IPS-20b (cell line): ENCODE measurements at regions not wholly inside any gene's neighbourhood (a gene's known extent, or its start where the extent isn't known, plus 50 kb on each side); places are given as distances from the start of the nearest gene placed in this dataset.

Source experiments
- H3K27ac ChIP-seq: one replicate; pipeline ENCODE4 v1.5.1; 2013; ENCODE audit warnings: low read length
- H3K27me3 ChIP-seq: 2 replicates; pipeline ENCODE4 v1.6.1; 2013; ENCODE audit warnings: mild to moderate bottlenecking, low read length, inconsistent platforms; ENCODE audit not compliant: insufficient read depth
- H3K36me3 ChIP-seq: 2 replicates; pipeline ENCODE4 v1.6.1; 2013; ENCODE audit warnings: low read depth, mild to moderate bottlenecking, inconsistent platforms, low read length, moderate library complexity; ENCODE audit not compliant: insufficient read depth
- H3K4me1 ChIP-seq: 2 replicates; pipeline ENCODE4 v1.6.1; 2013; ENCODE audit warnings: mild to moderate bottlenecking, control low read depth, inconsistent platforms, low read length, moderate library complexity; ENCODE audit not compliant: insufficient read depth
- H3K4me3 ChIP-seq: 2 replicates; pipeline ENCODE4 v1.5.1; 2013; ENCODE audit warnings: mild to moderate bottlenecking, low read length, inconsistent platforms
- H3K9ac ChIP-seq: 2 replicates; pipeline ENCODE4 v1.6.1; 2013; ENCODE audit warnings: low read depth, mild to moderate bottlenecking, inconsistent platforms, low read length, moderate library complexity
- H3K9me3 ChIP-seq: 2 replicates; pipeline ENCODE4 v1.6.1; 2013; ENCODE audit warnings: mild to moderate bottlenecking, low read depth, low read length, inconsistent platforms; ENCODE audit not compliant: insufficient read depth

DNA sequence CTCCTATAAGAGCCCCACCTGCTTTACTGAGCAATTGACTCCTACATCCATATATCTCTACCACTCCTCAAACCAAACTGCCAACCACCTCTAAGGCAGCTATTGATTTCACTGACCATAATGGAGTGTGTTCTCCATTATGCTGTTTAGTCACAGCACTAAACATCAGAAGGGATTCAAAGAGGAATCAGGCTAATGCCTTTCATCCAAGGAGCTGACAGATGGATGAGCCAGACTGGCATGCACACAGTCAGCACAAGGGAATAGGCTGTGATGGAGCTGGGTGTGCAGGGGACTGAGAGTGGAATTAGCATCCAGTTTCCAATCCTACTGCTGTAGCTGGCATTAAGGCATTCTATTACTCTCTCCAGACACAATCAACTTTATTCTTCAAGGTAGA is 88.7 kb upstream of the CCL2 start:
- no peaks in the 10 kb centered on the region for H3K9me3 ChIP-seq
- H3K27ac ChIP-seq = no peak overlapping the region
- no peak overlapping the region for H3K4me3 ChIP-seq
- no peaks in the 10 kb centered on the region for H3K27me3 ChIP-seq
- no peak overlapping the region for H3K9ac ChIP-seq
- H3K4me1 ChIP-seq = peaks cover 7% of the 10 kb centered on the region; the same call in 1 of the 2 replicates
- H3K36me3 ChIP-seq = no peaks in the 10 kb centered on the region

DNA sequence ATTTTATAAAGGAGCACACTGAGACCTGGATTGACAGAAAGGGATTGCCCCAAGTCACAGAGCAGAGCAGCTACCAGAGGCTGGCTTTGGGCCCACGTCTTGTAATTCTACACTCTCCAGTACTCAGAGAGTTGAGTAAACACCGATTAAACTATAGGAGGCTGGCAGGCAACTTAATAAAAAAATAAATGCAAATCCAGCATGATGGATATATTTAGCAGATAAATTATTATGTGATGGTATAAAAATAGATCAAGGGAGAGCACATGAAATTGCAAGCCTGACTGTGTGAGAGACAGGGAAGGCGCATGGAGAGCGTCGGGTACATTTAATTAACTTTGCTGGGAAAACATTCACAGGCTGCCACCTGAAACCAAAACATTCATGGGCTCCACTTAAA is 87.7 kb upstream of the CCL2 start:
- Histone ChIP-seq H3K4me3 (no peak overlapping the region), H3K4me1 (peaks cover 7% of the 10 kb centered on the region; the same call in 1 of the 2 replicates), H3K27me3 (no peaks in the 10 kb centered on the region), H3K27ac (no peak overlapping the region), H3K36me3 (no peaks in the 10 kb centered on the region), H3K9ac (no peak overlapping the region), H3K9me3 (0 out of 2 replicates have a peak, but pooled peaks cover 5% of the 10 kb centered on the region)

- no peaks in the 10 kb centered on the region for H3K4me1 ChIP-seq
- no peak overlapping the region for H3K27ac ChIP-seq
- H3K9ac ChIP-seq = no peak overlapping the region
- no peak overlapping the region for H3K4me3 ChIP-seq
- no peaks in the 10 kb centered on the region for H3K36me3 ChIP-seq
- H3K27me3 ChIP-seq = no peaks in the 10 kb centered on the region
- H3K9me3 ChIP-seq = peaks cover 7% of the 10 kb centered on the region; the same call in 1 of the 2 replicates
Observed at GRCh38 chr17:34168989-34169388, 86.1 kb upstream of the CCL2 start.

GRCh38 chr17:34169496-34169895 is 85.6 kb upstream of the CCL2 start:
- no peak overlapping the region for H3K9ac ChIP-seq

GRCh38 chr17:34171245-34171818 is 83.8 kb upstream of the CCL2 start:
- H3K9me3 ChIP-seq = peaks cover 7% of the 10 kb centered on the region; the same call in 1 of the 2 replicates
- no peak overlapping the region for H3K9ac ChIP-seq
- H3K27me3 ChIP-seq = no peaks in the 10 kb centered on the region
- no peak overlapping the region for H3K4me3 ChIP-seq
- H3K27ac ChIP-seq = no peak overlapping the region
- H3K4me1 ChIP-seq = no peaks in the 10 kb centered on the region
- H3K36me3 ChIP-seq = no peaks in the 10 kb centered on the region

More at GRCh38 chr17:34169496-34169895, 85.6 kb upstream of the CCL2 start:
- Histone ChIP-seq H3K4me1 (no peaks in the 10 kb centered on the region), H3K27me3 (no peaks in the 10 kb centered on the region), H3K36me3 (no peaks in the 10 kb centered on the region), H3K9me3 (peaks cover 7% of the 10 kb centered on the region; the same call in 1 of the 2 replicates), H3K27ac (no peak overlapping the region), H3K4me3 (no peak overlapping the region)

GRCh38 chr17:34172390-34172918 is 82.6 kb upstream of the CCL2 start:
- no peak overlapping the region for H3K9ac ChIP-seq
- no peak overlapping the region for H3K27ac ChIP-seq
- H3K4me1 ChIP-seq = peaks cover 3% of the 10 kb centered on the region; the same call in 1 of the 2 replicates
- no peaks in the 10 kb centered on the region for H3K27me3 ChIP-seq
- no peak overlapping the region for H3K4me3 ChIP-seq
- no peaks in the 10 kb centered on the region for H3K36me3 ChIP-seq
- H3K9me3 ChIP-seq = peaks cover 7% of the 10 kb centered on the region; the same call in 1 of the 2 replicates

DNA sequence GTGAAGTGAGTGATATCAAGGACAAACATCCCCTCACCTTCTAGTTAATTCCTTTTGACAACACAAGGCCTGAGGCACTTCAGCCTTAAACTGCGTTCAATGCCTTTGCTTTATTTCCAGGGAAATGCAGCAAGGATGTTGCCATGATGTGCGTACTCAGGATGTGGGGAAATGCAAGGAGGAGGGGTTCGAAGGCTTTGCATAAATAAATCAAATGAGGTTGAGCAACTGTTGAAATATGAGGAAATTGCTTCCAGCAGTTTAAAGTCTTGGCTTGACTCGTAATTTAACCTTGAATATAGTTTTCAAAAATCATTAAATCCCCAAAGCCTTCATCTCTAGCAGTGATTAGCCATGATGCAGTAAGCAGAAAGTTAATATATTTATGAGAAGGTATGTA is 81.8 kb upstream of the CCL2 start:
- Histone ChIP-seq H3K9me3 (peaks cover 7% of the 10 kb centered on the region; the same call in 1 of the 2 replicates), H3K36me3 (no peaks in the 10 kb centered on the region), H3K4me1 (peaks cover 10% of the 10 kb centered on the region), H3K9ac (no peak overlapping the region), H3K4me3 (no peak overlapping the region), H3K27ac (no peak overlapping the region), H3K27me3 (no peaks in the 10 kb centered on the region)

DNA sequence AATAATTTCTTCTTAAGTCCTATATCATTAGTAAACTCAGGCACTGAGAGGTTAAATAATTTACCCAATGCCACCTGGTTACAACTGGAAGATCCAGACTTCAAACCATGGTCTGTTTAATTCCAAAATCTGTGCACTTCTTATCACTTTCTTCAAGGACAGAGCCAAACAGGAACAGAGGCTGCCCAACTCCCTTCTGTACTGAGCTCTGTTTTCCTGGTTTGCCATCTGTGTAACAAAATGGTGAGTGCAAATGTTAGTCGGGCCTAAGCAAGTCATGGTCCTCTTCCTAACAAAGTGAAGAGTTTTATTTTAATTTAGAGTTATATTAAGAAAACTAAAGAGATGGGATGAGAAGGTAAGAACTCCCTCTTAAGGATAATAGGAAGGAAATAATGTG is 80.6 kb upstream of the CCL2 start:
- H3K27me3 ChIP-seq = no peaks in the 10 kb centered on the region
- H3K9ac ChIP-seq = no peak overlapping the region
- H3K36me3 ChIP-seq = no peaks in the 10 kb centered on the region
- H3K4me3 ChIP-seq = no peak overlapping the region
- H3K9me3 ChIP-seq = peaks cover 7% of the 10 kb centered on the region; the same call in 1 of the 2 replicates
- peaks cover 21% of the 10 kb centered on the region for H3K4me1 ChIP-seq
- H3K27ac ChIP-seq = no peak overlapping the region

GRCh38 chr17:34176440-34176839 is 78.6 kb upstream of the CCL2 start:
- Histone ChIP-seq H3K27ac (no peak overlapping the region), H3K9me3 (peaks cover 7% of the 10 kb centered on the region; the same call in 1 of the 2 replicates), H3K36me3 (no peaks in the 10 kb centered on the region), H3K4me1 (peaks cover 21% of the 10 kb centered on the region), H3K27me3 (no peaks in the 10 kb centered on the region), H3K4me3 (no peak overlapping the region), H3K9ac (no peak overlapping the region)

DNA sequence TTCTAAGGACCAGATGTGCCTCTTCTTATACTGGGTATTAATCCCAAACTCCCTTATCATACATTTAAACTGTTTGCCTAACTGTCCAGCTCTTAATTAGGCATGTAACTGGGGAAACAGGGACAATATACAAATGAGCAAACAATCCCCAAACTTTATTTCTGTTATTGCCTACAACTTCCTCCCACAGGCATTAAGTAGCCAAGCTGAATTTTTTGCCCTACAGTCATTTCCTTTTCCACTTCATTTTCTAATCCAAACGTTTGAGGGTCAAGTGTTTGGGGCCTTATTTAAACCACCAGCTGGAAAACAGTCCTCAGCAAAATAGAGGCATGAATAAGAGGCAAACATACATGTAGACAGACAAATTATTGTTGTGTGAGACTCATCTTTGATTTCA is 77.4 kb upstream of the CCL2 start:
- Histone ChIP-seq H3K4me1 (peaks cover 21% of the 10 kb centered on the region), H3K9ac (no peak overlapping the region), H3K27me3 (no peaks in the 10 kb centered on the region), H3K9me3 (no peaks in the 10 kb centered on the region; the same call in 1 of the 2 replicates), H3K27ac (no peak overlapping the region), H3K4me3 (peak overlapping the region; percentile 15; the same call in 1 of the 2 replicates), H3K36me3 (no peaks in the 10 kb centered on the region)

DNA sequence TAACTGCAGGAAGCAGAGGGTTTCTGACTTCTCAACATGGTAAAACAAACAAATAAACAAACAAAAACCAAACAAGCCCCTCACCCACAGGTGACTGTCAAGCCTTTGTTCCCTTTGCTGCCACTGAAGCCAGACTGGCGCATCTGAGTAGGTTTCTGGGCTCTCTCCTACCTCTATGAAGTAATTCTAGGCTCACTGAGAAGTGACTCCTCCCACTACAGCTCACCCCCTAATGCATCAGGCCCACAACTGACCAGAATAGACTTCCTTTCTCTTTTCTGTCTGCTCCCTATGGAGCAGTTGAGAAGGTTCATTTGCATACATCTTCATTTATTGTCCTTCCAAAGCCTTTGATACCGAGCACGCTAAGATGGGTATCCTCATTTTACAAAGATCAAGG is 77.0 kb upstream of the CCL2 start:
- Histone ChIP-seq H3K4me1 (peaks cover 21% of the 10 kb centered on the region), H3K27ac (no peak overlapping the region), H3K4me3 (peak overlapping the region; percentile 23; the same call in 1 of the 2 replicates), H3K36me3 (no peaks in the 10 kb centered on the region), H3K27me3 (no peaks in the 10 kb centered on the region), H3K9ac (no peak overlapping the region), H3K9me3 (no peaks in the 10 kb centered on the region)

GRCh38 chr17:34182036-34182803 is 72.9 kb upstream of the CCL2 start:
- Histone ChIP-seq H3K4me1 (peaks cover 20% of the 10 kb centered on the region), H3K27ac (no peak overlapping the region), H3K27me3 (no peaks in the 10 kb centered on the region), H3K36me3 (no peaks in the 10 kb centered on the region), H3K4me3 (no peak overlapping the region), H3K9ac (no peak overlapping the region), H3K9me3 (no peaks in the 10 kb centered on the region)
